Panc1 (cell line): ENCODE measurements at regions not wholly inside any gene's neighbourhood (a gene's known extent, or its start where the extent isn't known, plus 50 kb on each side); places are given as distances from the start of the nearest gene placed in this dataset.
A peak's percentile ranks its signal among the peaks of the same experiment; 100 is the strongest.

Experiments used
- ATAC-seq: fragments of 200-7000 bp; cut with Tn5 transposase; 2 replicates; pipeline ENCODE4 v1.9.1; 2020; ENCODE audit warnings: mild to moderate bottlenecking, moderate library complexity
- BruUV-seq: library from RNA; stranded (reverse); fragments of 400-500 nt; replicated peaks from 2 replicates; lab custom pipeline; 2021; lab: Mats Ljungman, UMichigan
- CTCF ChIA-PET: fragments of 300-600 bp; sonication (Branson Sonifier 250); formaldehyde crosslinking; loops from one replicate; lab custom pipeline; 2022; ENCODE audit warnings: antibody characterized with exemption; lab: Charles Lee
- POLR2A ChIA-PET: fragments of 300-600 bp; sonication (Branson Sonifier 250); formaldehyde crosslinking; loops from one replicate; lab custom pipeline; 2022; ENCODE audit warnings: antibody characterized with exemption; lab: Charles Lee
- DNase-seq: peaks from one replicate; pipeline ENCODE4 v3.0.0-alpha.2; 2010; ENCODE audit warnings: low read depth, low spot score
- H3K27ac ChIP-seq: 2 replicates; pipeline ENCODE4 v1.5.1; 2011; ENCODE audit warnings: mild to moderate bottlenecking, low read length, inconsistent platforms
- H3K27me3 ChIP-seq: fragments of 200-500 bp; sonication (Bioruptor generic); 2 replicates; pipeline ENCODE4 v1.6.0; 2014; ENCODE audit warnings: low read length, inconsistent platforms; ENCODE audit not compliant: control insufficient read depth, insufficient read depth
- H3K36me3 ChIP-seq: fragments of 200-500 bp; sonication (Bioruptor generic); 2 replicates; pipeline ENCODE4 v1.5.1; 2014; ENCODE audit warnings: inconsistent platforms, mild to moderate bottlenecking, low read length, moderate library complexity; ENCODE audit not compliant: control insufficient read depth, insufficient read depth
- H3K4me1 ChIP-seq: 2 replicates; pipeline ENCODE4 v1.5.1; 2011; ENCODE audit warnings: inconsistent platforms, mild to moderate bottlenecking, low read length, moderate library complexity; ENCODE audit not compliant: control insufficient read depth, insufficient read depth
- H3K4me3 ChIP-seq, 2 experiments: 2 replicates each; pipeline ENCODE4 v1.5.1; 2011 to 2012; ENCODE audit warnings: low read depth in 2 of 2, low read length in 2 of 2, mild to moderate bottlenecking in 2 of 2, inconsistent platforms in 1 of 2, moderate library complexity in 1 of 2
- H3K9me3 ChIP-seq: fragments of 200-500 bp; sonication (Bioruptor generic); 2 replicates; pipeline ENCODE4 v1.5.1; 2014; ENCODE audit warnings: low read depth, mild to moderate bottlenecking, inconsistent platforms, low read length, moderate library complexity; ENCODE audit not compliant: control insufficient read depth, insufficient read depth
- POLR2AphosphoS5 ChIP-seq: IDR thresholded peaks from 2 replicates; pipeline ENCODE4 v1.6.1; 2012; ENCODE audit warnings: mild to moderate bottlenecking, low read depth, low read length, moderate library complexity
- SIN3A ChIP-seq: IDR thresholded peaks from 2 replicates; pipeline ENCODE4 v1.6.1; 2012; ENCODE audit warnings: low read depth, mild to moderate bottlenecking, low read length, moderate library complexity, borderline replicate concordance; ENCODE audit not compliant: insufficient read depth
- TCF7L2 ChIP-seq: IDR thresholded peaks from 2 replicates; pipeline ENCODE4 v1.6.1; 2011; ENCODE audit warnings: mild to moderate bottlenecking, low read depth, low read length, inconsistent platforms
- in situ Hi-C: cut with HindIII; loops from 2 replicates; pipeline ENCODE4 v1.10.0; 2016; ENCODE audit warnings: low sequenced_read_pairs, low pct_unique_long_range_greater_than_20kb
- intact Hi-C: fragments of 100-400 bp; cut with micrococcal nuclease; formaldehyde crosslinking; loops from one replicate; pipeline ENCODE4 v1.10.0; 2022; ENCODE audit not compliant: unreplicated experiment
- TF ChIP-seq, protein P1 (sequence below): fragments of 450-650 bp; IDR thresholded peaks from 2 replicates; pipeline ENCODE4 v1.5.1; 2017; ENCODE audit warnings: mild to moderate bottlenecking
- TF ChIP-seq, protein P2 (sequence below), 2 experiments: IDR thresholded peaks; 2 replicates each; pipeline ENCODE4 v1.6.1; 2011 to 2012; ENCODE audit warnings: low read depth in 2 of 2, control low read depth in 1 of 2, low read length in 1 of 2, mild to moderate bottlenecking in 1 of 2, moderate library complexity in 1 of 2; ENCODE audit not compliant: insufficient read depth in 1 of 2

DNA sequence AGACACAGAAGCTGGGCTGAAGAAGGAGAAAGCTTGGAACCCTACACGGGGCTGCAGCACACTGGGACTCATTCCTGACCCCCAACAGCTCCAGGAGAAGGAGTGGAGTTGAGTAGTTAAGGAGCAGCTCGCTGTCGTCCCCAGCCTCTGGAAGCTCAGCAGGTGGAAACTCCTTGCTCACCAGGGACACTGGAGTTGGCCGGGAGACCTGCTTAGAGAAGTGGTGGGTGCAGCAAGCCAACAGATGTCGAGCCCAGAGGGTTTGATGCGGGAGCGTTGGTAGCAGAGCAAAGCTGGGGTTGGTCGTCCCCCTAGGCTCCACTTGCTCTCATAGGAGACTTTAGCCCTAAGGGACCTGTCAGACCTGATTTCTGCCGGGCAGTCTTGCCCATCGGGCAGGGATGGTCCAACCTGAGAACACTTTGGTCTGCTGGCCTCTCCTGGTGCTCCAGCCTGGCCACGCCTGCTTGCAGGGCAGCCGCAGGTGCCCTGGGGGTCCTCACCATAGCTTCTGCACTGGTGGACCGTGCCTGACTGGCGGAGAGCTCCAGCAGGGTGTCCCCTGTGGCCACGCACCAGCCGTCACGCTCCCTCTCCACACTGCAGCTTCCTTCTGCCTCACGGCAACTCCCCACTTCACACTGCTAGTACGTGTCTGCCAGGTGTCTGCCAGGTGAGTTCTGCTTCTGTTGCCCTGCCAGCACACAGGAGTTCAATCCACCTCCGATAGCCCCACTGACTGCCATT, 353.7 kb downstream of the GASK1B start:
- ChIA-PET POLR2A (no interaction called here), CTCF (no interaction called here)
- intact Hi-C loops (no loop called here), in situ Hi-C loops (no loop called here)
- H3K4me1 ChIP-seq = no peaks in the 10 kb centered on the region
- no peaks in the 10 kb centered on the region for H3K27me3 ChIP-seq
- peak overlapping the region; percentile 9 to 19; a peak in 3 of 4 replicates for H3K4me3 ChIP-seq
- TF ChIP-seq TCF7L2 (no peak), POLR2AphosphoS5 (no peak), SIN3A (no peak)
- TF ChIP-seq, protein P1, sequence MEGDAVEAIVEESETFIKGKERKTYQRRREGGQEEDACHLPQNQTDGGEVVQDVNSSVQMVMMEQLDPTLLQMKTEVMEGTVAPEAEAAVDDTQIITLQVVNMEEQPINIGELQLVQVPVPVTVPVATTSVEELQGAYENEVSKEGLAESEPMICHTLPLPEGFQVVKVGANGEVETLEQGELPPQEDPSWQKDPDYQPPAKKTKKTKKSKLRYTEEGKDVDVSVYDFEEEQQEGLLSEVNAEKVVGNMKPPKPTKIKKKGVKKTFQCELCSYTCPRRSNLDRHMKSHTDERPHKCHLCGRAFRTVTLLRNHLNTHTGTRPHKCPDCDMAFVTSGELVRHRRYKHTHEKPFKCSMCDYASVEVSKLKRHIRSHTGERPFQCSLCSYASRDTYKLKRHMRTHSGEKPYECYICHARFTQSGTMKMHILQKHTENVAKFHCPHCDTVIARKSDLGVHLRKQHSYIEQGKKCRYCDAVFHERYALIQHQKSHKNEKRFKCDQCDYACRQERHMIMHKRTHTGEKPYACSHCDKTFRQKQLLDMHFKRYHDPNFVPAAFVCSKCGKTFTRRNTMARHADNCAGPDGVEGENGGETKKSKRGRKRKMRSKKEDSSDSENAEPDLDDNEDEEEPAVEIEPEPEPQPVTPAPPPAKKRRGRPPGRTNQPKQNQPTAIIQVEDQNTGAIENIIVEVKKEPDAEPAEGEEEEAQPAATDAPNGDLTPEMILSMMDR = no peak
- TF ChIP-seq, protein P2, sequence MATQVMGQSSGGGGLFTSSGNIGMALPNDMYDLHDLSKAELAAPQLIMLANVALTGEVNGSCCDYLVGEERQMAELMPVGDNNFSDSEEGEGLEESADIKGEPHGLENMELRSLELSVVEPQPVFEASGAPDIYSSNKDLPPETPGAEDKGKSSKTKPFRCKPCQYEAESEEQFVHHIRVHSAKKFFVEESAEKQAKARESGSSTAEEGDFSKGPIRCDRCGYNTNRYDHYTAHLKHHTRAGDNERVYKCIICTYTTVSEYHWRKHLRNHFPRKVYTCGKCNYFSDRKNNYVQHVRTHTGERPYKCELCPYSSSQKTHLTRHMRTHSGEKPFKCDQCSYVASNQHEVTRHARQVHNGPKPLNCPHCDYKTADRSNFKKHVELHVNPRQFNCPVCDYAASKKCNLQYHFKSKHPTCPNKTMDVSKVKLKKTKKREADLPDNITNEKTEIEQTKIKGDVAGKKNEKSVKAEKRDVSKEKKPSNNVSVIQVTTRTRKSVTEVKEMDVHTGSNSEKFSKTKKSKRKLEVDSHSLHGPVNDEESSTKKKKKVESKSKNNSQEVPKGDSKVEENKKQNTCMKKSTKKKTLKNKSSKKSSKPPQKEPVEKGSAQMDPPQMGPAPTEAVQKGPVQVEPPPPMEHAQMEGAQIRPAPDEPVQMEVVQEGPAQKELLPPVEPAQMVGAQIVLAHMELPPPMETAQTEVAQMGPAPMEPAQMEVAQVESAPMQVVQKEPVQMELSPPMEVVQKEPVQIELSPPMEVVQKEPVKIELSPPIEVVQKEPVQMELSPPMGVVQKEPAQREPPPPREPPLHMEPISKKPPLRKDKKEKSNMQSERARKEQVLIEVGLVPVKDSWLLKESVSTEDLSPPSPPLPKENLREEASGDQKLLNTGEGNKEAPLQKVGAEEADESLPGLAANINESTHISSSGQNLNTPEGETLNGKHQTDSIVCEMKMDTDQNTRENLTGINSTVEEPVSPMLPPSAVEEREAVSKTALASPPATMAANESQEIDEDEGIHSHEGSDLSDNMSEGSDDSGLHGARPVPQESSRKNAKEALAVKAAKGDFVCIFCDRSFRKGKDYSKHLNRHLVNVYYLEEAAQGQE (IDR thresholded peaks at IDR 0.05; ENCODE audit: insufficient read depth in 1 of 2, low read depth in 2 of 2, low read length in 1 of 2) = no peak
- ATAC-seq = peak; percentile 68; the same call in 1 of the 2 replicates
- no TSS peak for BruUV-seq
- no peaks in the 10 kb centered on the region for H3K9me3 ChIP-seq
- H3K27ac ChIP-seq = no peak overlapping the region
- no peaks in the 10 kb centered on the region for H3K36me3 ChIP-seq
- no peak for DNase-seq

DNA sequence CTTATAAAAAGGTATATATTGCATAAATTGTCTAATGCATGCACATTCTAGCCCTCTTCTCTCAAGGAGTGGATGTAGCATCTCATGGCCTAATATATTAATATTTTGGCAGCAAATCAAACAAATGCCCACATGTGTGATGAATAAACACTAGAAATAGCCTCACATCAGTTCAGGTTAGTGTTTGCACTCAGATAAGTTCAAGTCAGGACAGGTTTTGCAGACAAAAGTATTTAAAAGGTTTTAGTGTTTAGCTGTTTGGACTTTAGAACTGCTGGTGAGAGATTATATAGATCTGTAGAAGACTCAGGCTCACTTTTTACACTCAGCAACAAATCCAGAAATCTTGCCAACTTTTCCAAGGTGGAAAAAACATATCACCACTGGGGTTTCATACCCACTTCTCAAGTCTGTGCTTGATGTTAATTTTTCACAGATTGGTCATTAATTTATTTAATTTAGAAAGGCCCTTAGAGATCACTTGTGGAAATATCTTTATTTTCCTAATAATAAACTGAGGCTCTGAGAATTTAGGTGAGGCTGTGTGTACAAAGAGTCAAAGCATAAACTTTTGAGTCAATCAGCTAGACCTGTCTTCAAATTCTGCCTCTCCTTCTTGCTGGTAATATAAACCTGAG, 362.6 kb downstream of the GASK1B start:
- H3K27me3 ChIP-seq = no peaks in the 10 kb centered on the region
- H3K27ac ChIP-seq = no peak overlapping the region
- intact Hi-C loops (no loop called here), in situ Hi-C loops (no loop called here)
- H3K9me3 ChIP-seq = no peaks in the 10 kb centered on the region
- CTCF ChIA-PET = no interaction called here
- no peak for ATAC-seq
- no peak for DNase-seq
- TF ChIP-seq, protein P1 = no peak
- no peak for TF ChIP-seq TCF7L2
- TF ChIP-seq POLR2AphosphoS5 = no peak
- no peaks in the 10 kb centered on the region for H3K4me1 ChIP-seq
- BruUV-seq = no TSS peak
- POLR2A ChIA-PET = no interaction called here
- H3K4me3 ChIP-seq = no peak overlapping the region
- no peaks in the 10 kb centered on the region for H3K36me3 ChIP-seq
